A549 (cell line): ENCODE measurements at regions not wholly inside any gene's neighbourhood (a gene's known extent, or its start where the extent isn't known, plus 50 kb on each side); places are given as distances from the start of the nearest gene placed in this dataset.

Source experiments
- small RNA-seq, 6 experiments: library from RNA; depleted of rRNA; stranded (forward); fragments of <200 nt; gene quantifications; one replicate each; pipeline ENCODE3, GENCODE V24; 2012

Small RNA genes lying in the stretch of these regions (small RNA-seq; reads per million reads assigned to genes)
- 0 reads per million in 6 experiments for gene RN7SKP126
